Left hindlimb (tissue), 1 donor: ENCODE measurements at regions not wholly inside any gene's neighbourhood (a gene's known extent, or its start where the extent isn't known, plus 50 kb on each side); places are given as distances from the start of the nearest gene placed in this dataset.

Experiments used
- DNase-seq: peaks from one replicate; pipeline ENCODE4 v3.0.0-alpha.2; 2018

- DNase-seq = no peak
Observed at GRCh38 chr7:41336455-41336952, 366.4 kb downstream of the INHBA start.

- DNase-seq = no peak
Observed at GRCh38 chr7:41334071-41334862, 368.6 kb downstream of the INHBA start.

- no peak for DNase-seq
Observed at GRCh38 chr7:41333511-41333910, 369.4 kb downstream of the INHBA start.

- no peak for DNase-seq
Observed at GRCh38 chr7:41331194-41331593, 371.7 kb downstream of the INHBA start.

- no peak for DNase-seq
Observed at GRCh38 chr7:41328544-41328943, 374.3 kb downstream of the INHBA start.

- DNase-seq = no peak
Observed at GRCh38 chr7:41328131-41328530, 374.8 kb downstream of the INHBA start.

- no peak for DNase-seq
Observed at GRCh38 chr7:41326616-41327015, 376.3 kb downstream of the INHBA start.

GRCh38 chr7:41323806-41324205 lies 379.1 kb downstream of the INHBA start:
- DNase-seq = no peak

GRCh38 chr7:41319581-41319980 lies 383.3 kb downstream of the INHBA start:
- no peak for DNase-seq

- DNase-seq = no peak
Observed at GRCh38 chr7:41316410-41316809, 386.5 kb downstream of the INHBA start.

GRCh38 chr7:41315764-41316163 lies 387.1 kb downstream of the INHBA start:
- no peak for DNase-seq

- no peak for DNase-seq
Observed at GRCh38 chr7:41313171-41313570, 389.7 kb downstream of the INHBA start.

- DNase-seq = no peak
Observed at GRCh38 chr7:41312235-41312634, 390.7 kb downstream of the INHBA start.

GRCh38 chr7:41311301-41311700 lies 391.6 kb downstream of the INHBA start:
- no peak for DNase-seq

- no peak for DNase-seq
Observed at GRCh38 chr7:41306486-41306885, 396.4 kb downstream of the INHBA start.

- no peak for DNase-seq
Observed at GRCh38 chr7:41305001-41305400, 397.9 kb downstream of the INHBA start.

GRCh38 chr7:41303709-41304108 lies 399.2 kb downstream of the INHBA start:
- no peak for DNase-seq

- DNase-seq = no peak
Observed at GRCh38 chr7:41298409-41298808, 404.5 kb downstream of the INHBA start.

GRCh38 chr7:41297166-41297565 lies 405.7 kb downstream of the INHBA start:
- DNase-seq = no peak

GRCh38 chr7:41295455-41295815 lies 407.5 kb downstream of the INHBA start:
- DNase-seq = no peak

- no peak for DNase-seq
Observed at GRCh38 chr7:41294556-41295454, 408.1 kb downstream of the INHBA start.

GRCh38 chr7:41292487-41292886 lies 410.4 kb downstream of the INHBA start:
- no peak for DNase-seq

- DNase-seq = no peak
Observed at GRCh38 chr7:41287559-41288335, 415.1 kb downstream of the INHBA start.
